Body of pancreas (tissue), 4 donors: ENCODE measurements at regions not wholly inside any gene's neighbourhood (a gene's known extent, or its start where the extent isn't known, plus 50 kb on each side); places are given as distances from the start of the nearest gene placed in this dataset.

Experiments
- ATAC-seq: fragments of 150-250 bp; one replicate; pipeline ENCODE4 v1.9.1; 2016
- DNase-seq, 4 donors: peaks; one replicate each; pipeline ENCODE4 v3.0.0-alpha.2; 2019
- H3K27ac ChIP-seq, 4 donors: fragments of 200-600 bp; sonication (generic); 1 replicate in 3 of 4; 2 replicates in 1 of 4; pipeline versions ENCODE4 v1.5.1 to v1.6.1; 2016 to 2019; ENCODE audit warnings: mild to moderate bottlenecking in 1 of 4, mixed read lengths in 1 of 4, moderate library complexity in 1 of 4
- H3K27me3 ChIP-seq, 2 donors: fragments of 200-600 bp; sonication (generic); one replicate each; pipeline ENCODE4 v1.6.0; 2016; ENCODE audit warnings: mild to moderate bottlenecking in 1 of 2
- H3K36me3 ChIP-seq, 2 donors: fragments of 200-600 bp; sonication (generic); replicated peaks in 1 of 2; 2 replicates each; pipeline ENCODE4 v1.5.1; 2016; ENCODE audit warnings: low read depth in 2 of 2; ENCODE audit not compliant: insufficient read depth in 1 of 2
- H3K4me1 ChIP-seq: fragments of 200-600 bp; sonication (generic); one replicate; pipeline ENCODE4 v1.6.0; 2016
- H3K4me3 ChIP-seq, 2 donors: fragments of 200-600 bp; sonication (generic); 1 replicate in 1 of 2; 2 replicates in 1 of 2; pipeline ENCODE4 v1.5.1; 2016 to 2019
- H3K9me3 ChIP-seq, 3 donors: fragments of 200-600 bp; sonication (generic); 1 replicate in 2 of 3; 2 replicates in 1 of 3; pipeline ENCODE4 v1.5.1; 2016
- POLR2A ChIP-seq, 3 donors: fragments of 450-650 bp; IDR thresholded peaks; one replicate each; pipeline ENCODE4 v1.6.1; 2016; ENCODE audit warnings: antibody characterized with exemption in 3 of 3, mild to moderate bottlenecking in 2 of 3
- WGBS, 2 donors: methylation state at CpG; one replicate each; pipeline ENCODE4 v1.1.5; 2017; 5-methylcytosine and 5-hydroxymethylcytosine counted together
- intact Hi-C: fragments of 100-400 bp; cut with DNase I; formaldehyde crosslinking; loops from one replicate; pipeline ENCODE4 v1.15.1; 2023
- TF ChIP-seq, protein P1 (sequence below), 7 experiments: fragments of 450-650 bp in 4 of 7; fragments of 200-600 bp in 3 of 7; sonication (generic) in 3 of 7; IDR thresholded peaks; one replicate each; pipeline ENCODE4 v1.5.1; 2016 to 2019; ENCODE audit warnings: antibody characterized with exemption in 7 of 7

DNA sequence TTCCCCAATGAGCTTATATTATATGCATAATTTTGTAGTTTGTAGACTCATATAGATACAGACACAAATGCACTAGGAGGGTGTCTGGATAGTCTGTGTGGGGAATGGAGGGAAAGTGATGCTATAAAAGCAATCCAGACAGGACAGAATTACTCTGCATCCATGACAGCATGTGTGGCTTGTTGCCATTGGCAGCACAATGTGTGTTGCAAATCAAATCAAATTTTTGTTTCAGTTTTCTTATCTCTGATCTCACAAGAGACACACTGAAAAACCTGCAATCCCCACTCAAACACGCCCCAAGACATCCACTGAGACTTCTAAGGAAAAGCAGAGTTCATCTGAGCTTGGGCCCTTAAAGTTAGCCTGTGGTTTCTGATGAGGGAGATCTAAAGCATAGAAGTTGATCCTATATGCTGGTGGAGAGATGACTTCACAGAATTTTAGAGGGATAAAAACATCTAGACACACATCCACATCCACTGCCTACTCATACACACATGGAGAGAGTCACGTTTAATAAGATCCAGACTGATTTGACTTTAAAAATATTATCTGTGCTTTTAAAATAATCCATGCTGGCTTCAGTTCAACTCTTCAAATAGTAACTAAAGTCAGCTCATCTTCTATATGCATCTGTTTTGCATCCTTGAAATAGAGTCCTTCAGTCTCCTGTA lies 313.0 kb upstream of the PLXNA2 start:
- WGBS, 2 donors, result 59 to 60% methylated on average over 2 of the region's 2 CpGs
- H3K27me3 ChIP-seq, result no peaks in the 10 kb centered on the region
- H3K36me3 ChIP-seq, result no peaks in the 10 kb centered on the region
- H3K4me1 ChIP-seq, result no peaks in the 10 kb centered on the region
- no peak for DNase-seq
- no peak overlapping the region for H3K4me3 ChIP-seq
- TF ChIP-seq, protein P1, sequence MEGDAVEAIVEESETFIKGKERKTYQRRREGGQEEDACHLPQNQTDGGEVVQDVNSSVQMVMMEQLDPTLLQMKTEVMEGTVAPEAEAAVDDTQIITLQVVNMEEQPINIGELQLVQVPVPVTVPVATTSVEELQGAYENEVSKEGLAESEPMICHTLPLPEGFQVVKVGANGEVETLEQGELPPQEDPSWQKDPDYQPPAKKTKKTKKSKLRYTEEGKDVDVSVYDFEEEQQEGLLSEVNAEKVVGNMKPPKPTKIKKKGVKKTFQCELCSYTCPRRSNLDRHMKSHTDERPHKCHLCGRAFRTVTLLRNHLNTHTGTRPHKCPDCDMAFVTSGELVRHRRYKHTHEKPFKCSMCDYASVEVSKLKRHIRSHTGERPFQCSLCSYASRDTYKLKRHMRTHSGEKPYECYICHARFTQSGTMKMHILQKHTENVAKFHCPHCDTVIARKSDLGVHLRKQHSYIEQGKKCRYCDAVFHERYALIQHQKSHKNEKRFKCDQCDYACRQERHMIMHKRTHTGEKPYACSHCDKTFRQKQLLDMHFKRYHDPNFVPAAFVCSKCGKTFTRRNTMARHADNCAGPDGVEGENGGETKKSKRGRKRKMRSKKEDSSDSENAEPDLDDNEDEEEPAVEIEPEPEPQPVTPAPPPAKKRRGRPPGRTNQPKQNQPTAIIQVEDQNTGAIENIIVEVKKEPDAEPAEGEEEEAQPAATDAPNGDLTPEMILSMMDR (IDR thresholded peaks at IDR 0.05), result no peak
- TF ChIP-seq POLR2A (IDR thresholded peaks at IDR 0.05), result no peak
- intact Hi-C loops, result no loop called here
- ATAC-seq, result no peak
- H3K27ac ChIP-seq, result no peak overlapping the region
- H3K9me3 ChIP-seq, result no peaks in the 10 kb centered on the region

DNA sequence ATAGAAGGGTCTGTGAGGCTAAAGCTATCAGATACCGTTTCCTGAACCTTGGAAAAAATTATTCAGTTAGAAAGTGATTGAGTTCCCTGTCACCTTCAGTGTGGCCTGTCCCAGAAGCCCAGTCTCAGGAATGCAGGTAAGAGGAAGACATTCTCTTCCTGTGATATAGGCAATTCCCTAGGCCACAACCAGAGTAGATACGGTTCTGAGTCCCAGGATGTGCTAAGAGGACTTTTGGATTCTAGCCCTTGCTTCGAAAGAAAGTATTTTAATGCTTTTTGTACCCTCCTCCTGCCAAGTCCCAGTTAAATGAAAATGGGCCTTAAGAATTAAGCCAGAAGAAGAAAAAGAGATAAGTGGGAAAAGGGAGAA lies 313.5 kb upstream of the PLXNA2 start:
- ATAC-seq, result no peak
- intact Hi-C loops, result no loop called here
- Histone ChIP-seq H3K27ac (no peak overlapping the region), H3K27me3 (no peaks in the 10 kb centered on the region), H3K9me3 (no peaks in the 10 kb centered on the region), H3K4me1 (no peaks in the 10 kb centered on the region), H3K4me3 (no peak overlapping the region), H3K36me3 (no peaks in the 10 kb centered on the region)
- no peak for DNase-seq
- 59 to 65% methylated on average over 3 of the region's 3 CpGs for WGBS, 2 donors
- TF ChIP-seq, protein P1 (IDR thresholded peaks at IDR 0.05), result no peak
- TF ChIP-seq POLR2A (IDR thresholded peaks at IDR 0.05), result no peak

DNA sequence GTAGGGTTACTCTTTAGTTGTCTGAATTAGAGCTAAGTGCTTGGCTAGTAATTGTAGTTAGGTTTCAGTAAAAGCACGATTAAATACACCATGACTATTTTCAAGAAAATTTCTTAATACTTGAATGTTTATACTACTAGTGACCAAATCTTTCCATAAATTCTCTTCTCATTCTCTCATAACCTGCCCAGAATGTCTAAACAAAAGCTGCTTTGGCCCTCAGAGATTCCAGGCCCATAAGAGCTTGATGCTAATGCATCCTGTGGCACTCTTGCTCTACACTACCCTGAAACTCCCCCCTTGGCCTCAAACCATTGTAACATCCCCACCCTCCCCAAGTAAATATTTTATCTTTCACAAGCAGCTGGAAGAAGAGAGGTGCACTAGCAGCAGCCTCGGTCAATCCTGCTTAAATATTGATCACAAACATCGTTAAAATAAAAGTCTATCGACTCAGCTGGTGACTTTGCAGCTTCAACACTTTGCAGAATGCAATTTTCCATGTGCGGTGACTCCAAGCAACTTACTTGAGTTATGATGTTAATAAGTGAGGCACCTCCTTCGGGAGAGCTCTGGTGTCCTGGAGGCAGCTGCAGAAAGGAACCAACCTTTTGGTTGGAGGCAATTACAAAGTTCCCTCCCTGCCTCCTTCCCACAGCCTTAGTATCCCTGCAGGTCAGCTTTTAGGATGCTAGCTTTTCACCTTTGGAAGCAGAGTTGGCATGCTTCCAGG lies 315.6 kb upstream of the PLXNA2 start:
- H3K36me3 ChIP-seq, result no peaks in the 10 kb centered on the region
- intact Hi-C loops, result no loop called here
- no peaks in the 10 kb centered on the region for H3K27me3 ChIP-seq
- no peak for ATAC-seq
- WGBS, 2 donors, result 31 to 38% methylated on average over 6 of the region's 6 CpGs
- DNase-seq, result no peak
- no peak overlapping the region for H3K27ac ChIP-seq
- H3K9me3 ChIP-seq, result no peaks in the 10 kb centered on the region
- H3K4me3 ChIP-seq, result no peak overlapping the region
- no peaks in the 10 kb centered on the region for H3K4me1 ChIP-seq
- no peak for TF ChIP-seq POLR2A (IDR thresholded peaks at IDR 0.05)
- TF ChIP-seq, protein P1 (IDR thresholded peaks at IDR 0.05), result no peak

DNA sequence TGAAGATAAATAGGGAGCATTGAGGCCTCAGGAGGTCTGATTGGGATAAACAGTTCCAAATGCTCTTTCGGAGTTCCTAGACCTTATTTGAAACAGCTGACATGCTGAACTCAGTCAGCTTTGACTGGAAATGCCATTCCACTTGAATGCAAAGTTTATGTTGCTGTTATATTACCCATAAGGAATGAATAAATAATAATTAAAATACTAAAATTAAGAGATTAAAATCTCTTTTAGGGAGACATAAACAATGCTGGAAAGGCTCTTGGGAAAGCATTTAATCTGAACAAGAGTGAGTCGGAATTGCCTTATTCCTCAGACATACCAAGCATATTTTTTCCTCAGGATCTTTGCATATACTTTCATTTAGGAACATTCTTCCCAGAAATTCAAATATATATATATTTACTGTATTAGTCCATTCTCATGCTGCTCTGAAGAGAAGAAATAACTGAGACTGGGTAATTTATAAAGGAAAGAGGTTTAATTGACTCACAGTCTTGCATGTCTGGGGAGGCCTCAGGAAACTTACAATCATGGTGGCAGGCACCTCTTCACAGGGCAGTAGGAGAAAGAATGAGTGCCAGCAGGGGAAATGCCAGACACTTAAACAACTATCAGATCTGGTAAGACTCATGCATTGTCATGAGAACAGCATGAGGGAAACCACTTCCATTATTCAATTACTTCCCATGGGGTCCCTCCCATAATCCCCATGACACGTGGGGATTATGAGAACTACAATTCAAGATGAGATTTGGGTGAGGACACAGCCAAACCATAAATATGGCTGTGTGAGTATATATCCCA lies 318.2 kb upstream of the PLXNA2 start:
- H3K27ac ChIP-seq, result no peak overlapping the region
- no peak for TF ChIP-seq POLR2A (IDR thresholded peaks at IDR 0.05)
- TF ChIP-seq, protein P1 (IDR thresholded peaks at IDR 0.05), result no peak
- no peaks in the 10 kb centered on the region for H3K27me3 ChIP-seq
- no peaks in the 10 kb centered on the region for H3K9me3 ChIP-seq
- ATAC-seq (no peak), DNase-seq (no peak)
- no peak overlapping the region for H3K4me3 ChIP-seq
- H3K4me1 ChIP-seq, result no peaks in the 10 kb centered on the region
- no peaks in the 10 kb centered on the region for H3K36me3 ChIP-seq
- WGBS, 2 donors, result 38 to 67% methylated on average over 3 of the region's 3 CpGs
- intact Hi-C loops, result no loop called here
